ENCODE measurements at regions not wholly inside any gene's neighbourhood (a gene's known extent, or its start where the extent isn't known, plus 50 kb on each side); places are given as distances from the start of the nearest gene placed in this dataset.

DNA sequence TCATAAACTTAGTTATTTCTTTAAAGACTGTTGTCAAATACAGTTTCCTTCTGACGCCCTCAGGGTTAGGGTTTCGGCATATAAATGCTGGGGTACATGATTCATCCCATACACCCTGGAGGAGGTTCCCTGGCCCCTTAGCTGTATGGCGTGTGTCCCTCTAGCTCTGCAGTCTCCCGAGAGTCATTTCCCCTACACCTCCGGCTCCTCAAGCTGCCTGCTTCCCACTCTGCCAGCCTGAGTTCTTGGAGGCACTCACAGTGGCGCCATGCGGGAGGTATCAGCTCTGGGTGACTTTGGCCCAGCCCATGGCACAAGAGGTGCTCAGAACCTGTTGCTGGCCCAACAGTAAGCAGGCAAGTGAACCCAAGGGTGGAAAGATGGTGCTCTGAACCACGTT lies 70.2 kb upstream of the TRPM1 start:
- H3K4me3 Mint-ChIP-seq = no peak overlapping the region

DNA sequence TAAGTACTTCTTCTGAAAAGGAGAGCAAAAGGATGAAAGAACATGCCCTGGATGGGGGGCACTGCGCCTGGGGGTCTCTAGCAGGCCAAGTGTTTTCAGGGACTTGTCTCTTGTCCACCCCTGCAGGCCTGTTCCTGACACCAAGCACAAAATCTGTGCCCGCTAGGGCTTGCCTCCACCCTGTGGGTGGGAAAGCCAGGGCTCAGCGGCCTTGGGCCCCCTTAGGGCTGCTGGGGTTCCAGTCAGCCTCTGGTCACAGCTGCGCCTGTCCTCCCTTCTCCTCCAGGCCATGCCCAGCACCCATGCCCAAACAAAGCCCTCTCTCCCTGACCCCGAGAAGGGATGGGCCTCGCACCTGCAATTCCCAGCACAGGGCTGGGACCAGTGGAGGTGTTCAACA lies 71.1 kb upstream of the TRPM1 start:
- Mint-ChIP-seq H3K27ac (no peak overlapping the region), H3K36me3 (ENCODE audit: low read depth) (no peaks in the 10 kb centered on the region), H3K4me1 (ENCODE audit: low read depth) (peaks cover 6% of the 10 kb centered on the region), H3K27me3 (no peaks in the 10 kb centered on the region), H3K4me3 (no peak overlapping the region), H3K9me3 (no peaks in the 10 kb centered on the region)
- TF ChIP-seq, protein P1, sequence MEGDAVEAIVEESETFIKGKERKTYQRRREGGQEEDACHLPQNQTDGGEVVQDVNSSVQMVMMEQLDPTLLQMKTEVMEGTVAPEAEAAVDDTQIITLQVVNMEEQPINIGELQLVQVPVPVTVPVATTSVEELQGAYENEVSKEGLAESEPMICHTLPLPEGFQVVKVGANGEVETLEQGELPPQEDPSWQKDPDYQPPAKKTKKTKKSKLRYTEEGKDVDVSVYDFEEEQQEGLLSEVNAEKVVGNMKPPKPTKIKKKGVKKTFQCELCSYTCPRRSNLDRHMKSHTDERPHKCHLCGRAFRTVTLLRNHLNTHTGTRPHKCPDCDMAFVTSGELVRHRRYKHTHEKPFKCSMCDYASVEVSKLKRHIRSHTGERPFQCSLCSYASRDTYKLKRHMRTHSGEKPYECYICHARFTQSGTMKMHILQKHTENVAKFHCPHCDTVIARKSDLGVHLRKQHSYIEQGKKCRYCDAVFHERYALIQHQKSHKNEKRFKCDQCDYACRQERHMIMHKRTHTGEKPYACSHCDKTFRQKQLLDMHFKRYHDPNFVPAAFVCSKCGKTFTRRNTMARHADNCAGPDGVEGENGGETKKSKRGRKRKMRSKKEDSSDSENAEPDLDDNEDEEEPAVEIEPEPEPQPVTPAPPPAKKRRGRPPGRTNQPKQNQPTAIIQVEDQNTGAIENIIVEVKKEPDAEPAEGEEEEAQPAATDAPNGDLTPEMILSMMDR (IDR thresholded peaks at IDR 0.05) = no peak
- POLR2A ChIA-PET = no interaction called here
- intact Hi-C loops (cut with micrococcal nuclease) = no loop called here
- CTCF ChIA-PET = no interaction called here
- DNase-seq (no peak), ATAC-seq (no peak)

More for the DNA sequence above, 70.2 kb upstream of the TRPM1 start:
- DNase-seq (no peak), ATAC-seq (no peak)
- ChIA-PET CTCF (no interaction called here), POLR2A (no interaction called here)
- intact Hi-C loops (cut with micrococcal nuclease) = no loop called here
- Mint-ChIP-seq H3K27ac (no peak overlapping the region), H3K4me1 (ENCODE audit: low read depth) (peaks cover 14% of the 10 kb centered on the region), H3K9me3 (no peaks in the 10 kb centered on the region), H3K27me3 (no peaks in the 10 kb centered on the region), H3K36me3 (ENCODE audit: low read depth) (no peaks in the 10 kb centered on the region)
- TF ChIP-seq, protein P1 (IDR thresholded peaks at IDR 0.05) = no peak

DNA sequence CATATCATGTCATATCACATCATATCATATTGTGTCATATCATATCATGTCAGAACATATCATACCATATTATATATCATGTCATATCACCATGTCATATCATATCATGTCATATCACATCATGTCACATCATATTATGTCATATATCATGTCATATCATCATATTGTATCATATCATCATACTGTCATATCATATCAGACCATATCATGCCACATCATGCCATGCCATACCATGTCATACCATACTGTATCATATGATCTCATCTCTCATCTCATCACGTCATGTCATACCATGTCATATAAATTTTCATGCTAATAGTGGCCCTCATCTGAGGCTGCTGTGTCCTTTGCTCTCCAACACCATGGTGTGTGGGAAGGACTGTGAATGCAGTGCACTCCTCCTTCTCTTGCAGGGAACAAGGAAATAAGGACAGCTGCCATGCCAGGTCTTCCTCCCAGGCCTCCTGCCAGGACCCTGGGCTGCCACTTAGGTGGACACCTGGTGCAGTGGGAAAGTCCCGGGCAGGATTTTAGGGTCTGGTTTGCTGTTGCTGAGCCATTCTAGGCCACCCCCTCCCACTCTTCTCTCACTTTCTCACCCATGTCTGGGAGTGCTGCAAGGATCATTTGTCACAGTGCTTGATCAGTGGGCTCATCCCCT lies 72.4 kb upstream of the TRPM1 start:
- no peak for DNase-seq
- ChIA-PET POLR2A (no interaction called here), CTCF (no interaction called here)
- TF ChIP-seq, protein P1 (IDR thresholded peaks at IDR 0.05) = no peak
- Mint-ChIP-seq H3K36me3 (ENCODE audit: low read depth) (no peaks in the 10 kb centered on the region), H3K27ac (no peak overlapping the region), H3K27me3 (no peaks in the 10 kb centered on the region), H3K9me3 (no peaks in the 10 kb centered on the region), H3K4me1 (ENCODE audit: low read depth) (peaks cover 6% of the 10 kb centered on the region), H3K4me3 (no peak overlapping the region)
- no peak for ATAC-seq
- intact Hi-C loops (cut with micrococcal nuclease) = no loop called here

DNA sequence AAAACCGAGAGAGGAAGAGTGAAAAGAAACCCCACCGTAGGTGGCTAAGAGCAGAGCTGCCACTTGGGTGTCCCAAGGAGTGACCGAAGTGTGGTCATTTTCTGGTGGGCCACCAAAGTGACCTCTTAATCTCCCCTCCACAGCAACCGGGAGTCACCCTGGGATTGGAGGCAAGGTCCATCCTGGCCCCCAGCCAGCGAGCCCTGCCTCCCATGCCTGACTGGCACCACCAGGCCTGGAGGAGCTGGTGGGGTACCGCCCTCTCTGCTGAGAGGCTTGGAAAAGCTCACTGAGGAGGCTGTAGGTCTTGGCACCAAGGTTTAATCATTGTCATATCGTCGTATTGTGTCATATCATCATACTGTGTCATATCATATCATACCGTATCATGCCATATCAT lies 74.0 kb upstream of the TRPM1 start:
- Mint-ChIP-seq H3K36me3 (ENCODE audit: low read depth) (peaks cover 1% of the 10 kb centered on the region), H3K4me3 (no peak overlapping the region), H3K4me1 (ENCODE audit: low read depth) (peaks cover 14% of the 10 kb centered on the region), H3K27ac (no peak overlapping the region), H3K27me3 (no peaks in the 10 kb centered on the region), H3K9me3 (peaks cover under 1% of the 10 kb centered on the region)
- ChIA-PET POLR2A (no interaction called here), CTCF (interaction anchor here (1.0 kb wide), 1 partner anchor 46 kb away, joined by 3 read pairs; no protein-coding TSS in a partner anchor)
- TF ChIP-seq, protein P1 (IDR thresholded peaks at IDR 0.05) = no peak
- intact Hi-C loops (cut with micrococcal nuclease) = no loop called here
- ATAC-seq (no peak), DNase-seq (no peak)

DNA sequence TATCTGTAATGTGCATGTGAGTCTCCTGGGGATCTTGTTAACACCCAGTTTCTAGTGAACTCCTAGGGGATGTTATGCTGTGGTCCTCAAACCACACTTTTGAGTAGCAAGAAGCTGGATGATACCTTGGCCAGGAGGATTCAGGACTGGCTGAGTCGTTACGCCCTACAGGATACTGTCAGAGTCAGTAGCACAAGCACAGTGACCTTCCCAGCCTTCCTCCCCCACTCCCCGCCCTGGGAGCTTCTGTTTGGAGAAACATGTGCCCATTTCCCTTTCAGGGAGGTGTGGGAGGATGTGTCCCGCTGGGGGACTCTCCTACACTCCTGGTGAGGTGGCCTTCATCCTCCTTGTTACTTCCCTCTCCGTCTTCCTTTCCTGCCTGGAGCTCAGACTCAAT lies 76.4 kb upstream of the TRPM1 start:
- ChIA-PET POLR2A (no interaction called here), CTCF (no interaction called here)
- TF ChIP-seq, protein P1 (IDR thresholded peaks at IDR 0.05) = no peak
- Mint-ChIP-seq H3K36me3 (ENCODE audit: low read depth) (peaks cover 3% of the 10 kb centered on the region), H3K27me3 (no peaks in the 10 kb centered on the region), H3K9me3 (peaks cover 5% of the 10 kb centered on the region), H3K4me1 (ENCODE audit: low read depth) (peaks cover 14% of the 10 kb centered on the region), H3K4me3 (no peak overlapping the region), H3K27ac (no peak overlapping the region)
- DNase-seq (no peak), ATAC-seq (no peak)
- intact Hi-C loops (cut with micrococcal nuclease) = no loop called here
